HCT116 (cell line): ENCODE measurements at regions not wholly inside any gene's neighbourhood (a gene's known extent, or its start where the extent isn't known, plus 50 kb on each side); places are given as distances from the start of the nearest gene placed in this dataset.

Experiments used
- ATAC-seq: fragments of 200-7000 bp; cut with Tn5 transposase; 2 replicates; pipeline ENCODE4 v1.9.1; 2020; ENCODE audit warnings: mild to moderate bottlenecking, moderate library complexity
- BruUV-seq: library from RNA; stranded (reverse); fragments of 400-500 nt; replicated peaks from 2 replicates; lab custom pipeline; 2021; lab: Mats Ljungman, UMichigan
- CTCF ChIA-PET: fragments of 300-600 bp; sonication (Branson Sonifier 250); formaldehyde crosslinking; loops from one replicate; lab custom pipeline; 2021; ENCODE audit warnings: antibody characterized with exemption; lab: Charles Lee
- POLR2A ChIA-PET: fragments of 300-600, 350-600 bp; sonication (Branson Sonifier 250); formaldehyde crosslinking; loops from one replicate; lab custom pipeline; 2021; ENCODE audit warnings: antibody characterized with exemption; lab: Charles Lee
- RAD21 ChIA-PET, 2 experiments: fragments of 300-600 bp; sonication (Branson Sonifier 250); formaldehyde crosslinking; loops; one replicate each; lab custom pipeline; 2023; ENCODE audit warnings: low total read pairs in 2 of 2; ENCODE audit not compliant: uncharacterized antibody in 2 of 2, unreplicated experiment in 2 of 2, low non-redundant PET in 1 of 2; lab: Charles Lee
- DNase-seq: peaks from one replicate; pipeline ENCODE4 v3.0.0-alpha.2; 2010; ENCODE audit warnings: low read depth, low spot score
- H2AFZ ChIP-seq: fragments of 200-600 bp; shearing (Covaris generic), sonication (generic); 2 replicates; pipeline ENCODE4 v1.6.1; 2017; ENCODE audit warnings: low read depth, mixed run types, mixed read lengths, antibody characterized with exemption, low read length; ENCODE audit not compliant: poor library complexity, severe bottlenecking
- H3K27ac ChIP-seq: 2 replicates; pipeline ENCODE4 v1.5.1; 2012; ENCODE audit warnings: low read depth, low read length
- H3K27me3 ChIP-seq: fragments of 200-600 bp; sonication (generic); 2 replicates; pipeline ENCODE4 v1.6.1; 2016; ENCODE audit warnings: mixed run types, low read length, mixed read lengths; ENCODE audit not compliant: insufficient read depth
- H3K36me3 ChIP-seq, 2 experiments: fragments of 200-500 bp in 1 of 2; fragments of 200-600 bp in 1 of 2; sonication (Bioruptor generic) in 1 of 2; sonication (generic) in 1 of 2; 2 replicates each; pipeline versions ENCODE4 v1.5.1 to v1.6.1; 2014 to 2016; ENCODE audit warnings: low read length in 2 of 2, inconsistent platforms in 1 of 2, mixed read lengths in 1 of 2, mixed run types in 1 of 2; ENCODE audit not compliant: insufficient read depth in 2 of 2, control insufficient read depth in 1 of 2
- H3K4me1 ChIP-seq, 2 experiments: fragments of 200-600 bp in 1 of 2; sonication (generic) in 1 of 2; 2 replicates each; pipeline versions ENCODE4 v1.5.1 to v1.6.1; 2012 to 2017; ENCODE audit warnings: low read length in 2 of 2, inconsistent platforms in 1 of 2, mild to moderate bottlenecking in 1 of 2, mixed read lengths in 1 of 2, mixed run types in 1 of 2, moderate library complexity in 1 of 2; ENCODE audit not compliant: insufficient read depth in 2 of 2, control insufficient read depth in 1 of 2
- H3K4me2 ChIP-seq: fragments of 200-600 bp; sonication (generic); 2 replicates; pipeline ENCODE4 v1.6.1; 2017; ENCODE audit warnings: mixed run types, low read length, mixed read lengths
- H3K4me3 ChIP-seq, 2 experiments: fragments of 200-600 bp in 1 of 2; sonication (generic) in 1 of 2; replicated peaks in 1 of 2; 2 replicates each; pipeline ENCODE4 v1.5.1; 2011 to 2016; ENCODE audit warnings: low read length in 2 of 2, control low read depth in 1 of 2, low read depth in 1 of 2, mild to moderate bottlenecking in 1 of 2, mixed read lengths in 1 of 2, mixed run types in 1 of 2
- H3K79me2 ChIP-seq: fragments of 200-600 bp; sonication (generic); 2 replicates; pipeline ENCODE4 v1.6.1; 2017; ENCODE audit warnings: mild to moderate bottlenecking, mixed run types, low read length, moderate library complexity, mixed read lengths; ENCODE audit not compliant: insufficient read depth
- H3K9ac ChIP-seq: fragments of 200-600 bp; sonication (generic); 2 replicates; pipeline ENCODE4 v1.6.1; 2016; ENCODE audit warnings: low read length, mixed read lengths
- H3K9me2 ChIP-seq: fragments of 200-600 bp; sonication (generic), shearing (Covaris generic); 2 replicates; pipeline ENCODE4 v1.6.1; 2017; ENCODE audit warnings: mixed run types, mild to moderate bottlenecking, moderate library complexity; ENCODE audit not compliant: insufficient read depth
- H3K9me3 ChIP-seq, 2 experiments: fragments of 200-500 bp in 1 of 2; fragments of 200-600 bp in 1 of 2; sonication (Bioruptor generic) in 1 of 2; sonication (generic) in 1 of 2; 2 replicates each; pipeline ENCODE4 v1.6.1; 2014 to 2017; ENCODE audit warnings: low read length in 2 of 2, mixed read lengths in 2 of 2, inconsistent platforms in 1 of 2, low read depth in 1 of 2, mild to moderate bottlenecking in 1 of 2, mixed run types in 1 of 2, moderate library complexity in 1 of 2; ENCODE audit not compliant: control insufficient read depth in 1 of 2, insufficient read depth in 1 of 2
- H4K20me1 ChIP-seq: fragments of 200-600 bp; sonication (generic), shearing (Covaris generic); 2 replicates; pipeline ENCODE4 v1.6.1; 2017; ENCODE audit warnings: mixed run types, mild to moderate bottlenecking, moderate library complexity; ENCODE audit not compliant: insufficient read depth
- CBX3 ChIP-seq: IDR thresholded peaks from 2 replicates; pipeline ENCODE4 v1.6.1; 2012; ENCODE audit warnings: low read depth
- CEBPB ChIP-seq: IDR thresholded peaks from 2 replicates; pipeline ENCODE4 v1.6.1; 2012; ENCODE audit warnings: low read depth
- EGR1 ChIP-seq: IDR thresholded peaks from 2 replicates; pipeline ENCODE4 v1.6.1; 2012; ENCODE audit warnings: low read depth
- ELF1 ChIP-seq: IDR thresholded peaks from 2 replicates; pipeline ENCODE4 v1.6.1; 2012; ENCODE audit warnings: low read depth, borderline replicate concordance
- EZH2phosphoT487 ChIP-seq: fragments of 200-600 bp; IDR thresholded peaks from 2 replicates; pipeline ENCODE4 v1.6.1; 2018; ENCODE audit warnings: antibody characterized with exemption, borderline replicate concordance
- FOSL1 ChIP-seq: IDR thresholded peaks from 2 replicates; pipeline ENCODE4 v1.6.1; 2012; ENCODE audit warnings: low read depth
- JUND ChIP-seq: IDR thresholded peaks from 2 replicates; pipeline ENCODE4 v1.6.1; 2012
- POLR2A ChIP-seq: IDR thresholded peaks from 2 replicates; pipeline ENCODE4 v1.7.0; 2011; ENCODE audit warnings: borderline replicate concordance; ENCODE audit not compliant: insufficient read depth, insufficient read length; ENCODE audit errors: extremely low read depth
- POLR2AphosphoS5 ChIP-seq: IDR thresholded peaks from 2 replicates; pipeline ENCODE4 v1.6.1; 2011; ENCODE audit warnings: mild to moderate bottlenecking, low read depth, low read length, moderate library complexity
- RAD21 ChIP-seq: IDR thresholded peaks from 2 replicates; pipeline ENCODE4 v1.6.1; 2012; ENCODE audit warnings: low read depth, mild to moderate bottlenecking
- SIN3A ChIP-seq: IDR thresholded peaks from 2 replicates; pipeline ENCODE4 v1.6.1; 2012; ENCODE audit warnings: low read depth
- SRF ChIP-seq: IDR thresholded peaks from 2 replicates; pipeline ENCODE4 v1.6.1; 2012; ENCODE audit warnings: low read depth
- YY1 ChIP-seq: IDR thresholded peaks from 2 replicates; pipeline ENCODE4 v1.6.1; 2011; ENCODE audit warnings: low read length, low read depth, moderate library complexity, mild to moderate bottlenecking; ENCODE audit not compliant: insufficient replicate concordance; ENCODE audit errors: extremely low read depth
- ZFX ChIP-seq: fragments of 450-650 bp; IDR thresholded peaks from 2 replicates; pipeline ENCODE4 v1.6.1; 2017
- ZNF274 ChIP-seq: fragments of 200-500 bp; sonication (Bioruptor generic); IDR thresholded peaks from 2 replicates; pipeline ENCODE4 v1.6.1; 2014; ENCODE audit warnings: mild to moderate bottlenecking, low read depth, low read length, inconsistent platforms
- intact Hi-C: fragments of 100-400 bp; cut with micrococcal nuclease; formaldehyde crosslinking; loops from 2 replicates; pipeline ENCODE4 v1.10.0; 2022
- TF ChIP-seq, protein P1 (sequence below): IDR thresholded peaks from 2 replicates; pipeline ENCODE4 v1.6.1; 2012; ENCODE audit warnings: low read depth
- TF ChIP-seq, protein P2 (sequence below): IDR thresholded peaks from 2 replicates; pipeline ENCODE4 v1.6.1; 2011; ENCODE audit warnings: mild to moderate bottlenecking, low read length, moderate library complexity; ENCODE audit not compliant: insufficient replicate concordance; ENCODE audit errors: extremely low read depth

DNA sequence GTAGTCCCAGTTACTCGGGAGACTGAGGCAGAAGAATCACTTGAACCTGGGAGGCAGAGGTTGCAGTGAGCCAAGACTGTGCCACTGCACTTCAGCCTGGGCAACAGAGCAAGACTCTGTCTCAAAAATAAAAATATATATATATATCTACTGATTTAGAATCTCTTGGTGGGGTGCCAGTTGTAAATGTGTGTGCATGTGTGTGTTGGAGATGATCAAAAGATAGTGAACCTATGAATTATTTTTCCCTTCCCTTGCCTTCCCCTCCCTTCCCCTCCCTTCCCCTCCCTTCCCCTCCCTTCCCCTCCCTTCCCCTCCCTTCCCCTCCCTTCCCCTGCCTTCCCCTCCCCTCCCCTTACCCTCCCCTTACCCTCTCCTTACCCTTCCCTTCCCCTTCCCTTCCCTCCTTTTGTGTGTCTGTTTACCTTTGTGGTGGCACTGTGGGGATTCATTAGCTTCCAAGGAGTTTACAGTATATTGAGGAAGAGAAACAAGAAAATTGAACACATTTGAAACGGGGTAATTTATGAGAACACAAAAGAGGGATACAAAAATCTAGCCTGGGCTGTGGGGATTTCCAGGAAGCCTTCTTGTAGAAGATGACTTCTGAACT is 281.5 kb upstream of the DPPA4 start:
- Histone ChIP-seq H3K4me1 (no peaks in the 10 kb centered on the region), H3K9ac (no peak overlapping the region), H3K9me3 (no peaks in the 10 kb centered on the region), H3K79me2 (no peaks in the 10 kb centered on the region), H3K4me3 (no peak overlapping the region), H3K9me2 (no peaks in the 10 kb centered on the region), H2AFZ (no peak overlapping the region), H4K20me1 (no peaks in the 10 kb centered on the region), H3K27me3 (no peaks in the 10 kb centered on the region), H3K36me3 (no peaks in the 10 kb centered on the region), H3K4me2 (no peak overlapping the region), H3K27ac (no peak overlapping the region)
- ChIA-PET RAD21 (no interaction called here), CTCF (no interaction called here), POLR2A (no interaction called here)
- intact Hi-C loops = no loop called here
- ATAC-seq (no peak), DNase-seq (no peak)
- TF ChIP-seq ZNF274 (no peak), CEBPB (no peak), EZH2phosphoT487 (no peak), ZFX (no peak)
- BruUV-seq = no TSS peak

DNA sequence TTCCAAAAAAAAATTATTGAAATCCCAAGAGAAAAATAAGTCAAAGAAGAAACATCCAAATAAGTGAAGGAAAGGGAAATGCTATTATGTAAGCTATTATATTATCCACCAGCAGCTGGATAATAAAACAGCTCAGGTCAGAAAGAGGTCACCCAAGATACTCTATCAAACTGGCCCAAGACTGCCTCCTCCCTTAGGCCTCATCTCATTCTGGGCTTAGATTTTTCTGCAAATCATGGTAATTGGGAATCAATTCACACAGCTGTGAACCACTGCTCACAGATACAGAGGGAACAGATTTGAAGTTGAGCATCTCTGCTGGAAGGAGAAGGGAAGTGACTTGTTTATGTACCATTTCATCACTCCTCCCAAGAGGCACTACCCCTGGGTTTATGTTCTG is 294.6 kb upstream of the DPPA4 start:
- no peak overlapping the region for H3K4me2 ChIP-seq
- BruUV-seq = no TSS peak
- no peaks in the 10 kb centered on the region for H3K27me3 ChIP-seq
- intact Hi-C loops = no loop called here
- CTCF ChIA-PET = no interaction called here
- TF ChIP-seq CBX3 = no peak
- TF ChIP-seq CEBPB = no peak
- no peak for TF ChIP-seq SRF
- no peak for TF ChIP-seq FOSL1
- TF ChIP-seq ELF1 = no peak
- TF ChIP-seq POLR2A = no peak
- no peak for TF ChIP-seq RAD21
- no peak for TF ChIP-seq YY1
- no peak for TF ChIP-seq SIN3A
- no peak for TF ChIP-seq ZNF274
- TF ChIP-seq, protein P1, sequence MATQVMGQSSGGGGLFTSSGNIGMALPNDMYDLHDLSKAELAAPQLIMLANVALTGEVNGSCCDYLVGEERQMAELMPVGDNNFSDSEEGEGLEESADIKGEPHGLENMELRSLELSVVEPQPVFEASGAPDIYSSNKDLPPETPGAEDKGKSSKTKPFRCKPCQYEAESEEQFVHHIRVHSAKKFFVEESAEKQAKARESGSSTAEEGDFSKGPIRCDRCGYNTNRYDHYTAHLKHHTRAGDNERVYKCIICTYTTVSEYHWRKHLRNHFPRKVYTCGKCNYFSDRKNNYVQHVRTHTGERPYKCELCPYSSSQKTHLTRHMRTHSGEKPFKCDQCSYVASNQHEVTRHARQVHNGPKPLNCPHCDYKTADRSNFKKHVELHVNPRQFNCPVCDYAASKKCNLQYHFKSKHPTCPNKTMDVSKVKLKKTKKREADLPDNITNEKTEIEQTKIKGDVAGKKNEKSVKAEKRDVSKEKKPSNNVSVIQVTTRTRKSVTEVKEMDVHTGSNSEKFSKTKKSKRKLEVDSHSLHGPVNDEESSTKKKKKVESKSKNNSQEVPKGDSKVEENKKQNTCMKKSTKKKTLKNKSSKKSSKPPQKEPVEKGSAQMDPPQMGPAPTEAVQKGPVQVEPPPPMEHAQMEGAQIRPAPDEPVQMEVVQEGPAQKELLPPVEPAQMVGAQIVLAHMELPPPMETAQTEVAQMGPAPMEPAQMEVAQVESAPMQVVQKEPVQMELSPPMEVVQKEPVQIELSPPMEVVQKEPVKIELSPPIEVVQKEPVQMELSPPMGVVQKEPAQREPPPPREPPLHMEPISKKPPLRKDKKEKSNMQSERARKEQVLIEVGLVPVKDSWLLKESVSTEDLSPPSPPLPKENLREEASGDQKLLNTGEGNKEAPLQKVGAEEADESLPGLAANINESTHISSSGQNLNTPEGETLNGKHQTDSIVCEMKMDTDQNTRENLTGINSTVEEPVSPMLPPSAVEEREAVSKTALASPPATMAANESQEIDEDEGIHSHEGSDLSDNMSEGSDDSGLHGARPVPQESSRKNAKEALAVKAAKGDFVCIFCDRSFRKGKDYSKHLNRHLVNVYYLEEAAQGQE = no peak
- TF ChIP-seq EZH2phosphoT487 = no peak
- TF ChIP-seq, protein P2, sequence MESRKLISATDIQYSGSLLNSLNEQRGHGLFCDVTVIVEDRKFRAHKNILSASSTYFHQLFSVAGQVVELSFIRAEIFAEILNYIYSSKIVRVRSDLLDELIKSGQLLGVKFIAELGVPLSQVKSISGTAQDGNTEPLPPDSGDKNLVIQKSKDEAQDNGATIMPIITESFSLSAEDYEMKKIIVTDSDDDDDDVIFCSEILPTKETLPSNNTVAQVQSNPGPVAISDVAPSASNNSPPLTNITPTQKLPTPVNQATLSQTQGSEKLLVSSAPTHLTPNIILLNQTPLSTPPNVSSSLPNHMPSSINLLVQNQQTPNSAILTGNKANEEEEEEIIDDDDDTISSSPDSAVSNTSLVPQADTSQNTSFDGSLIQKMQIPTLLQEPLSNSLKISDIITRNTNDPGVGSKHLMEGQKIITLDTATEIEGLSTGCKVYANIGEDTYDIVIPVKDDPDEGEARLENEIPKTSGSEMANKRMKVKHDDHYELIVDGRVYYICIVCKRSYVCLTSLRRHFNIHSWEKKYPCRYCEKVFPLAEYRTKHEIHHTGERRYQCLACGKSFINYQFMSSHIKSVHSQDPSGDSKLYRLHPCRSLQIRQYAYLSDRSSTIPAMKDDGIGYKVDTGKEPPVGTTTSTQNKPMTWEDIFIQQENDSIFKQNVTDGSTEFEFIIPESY = no peak
- no peak for TF ChIP-seq EGR1
- TF ChIP-seq JUND = no peak
- no peak for TF ChIP-seq ZFX
- TF ChIP-seq POLR2AphosphoS5 = no peak
- no peaks in the 10 kb centered on the region for H3K36me3 ChIP-seq
- no peaks in the 10 kb centered on the region for H3K79me2 ChIP-seq
- H2AFZ ChIP-seq = no peak overlapping the region
- H3K9me3 ChIP-seq = no peaks in the 10 kb centered on the region
- RAD21 ChIA-PET = no interaction called here
- H3K4me1 ChIP-seq = no peaks in the 10 kb centered on the region
- no peaks in the 10 kb centered on the region for H4K20me1 ChIP-seq
- no peaks in the 10 kb centered on the region for H3K9me2 ChIP-seq
- DNase-seq = no peak
- no peak overlapping the region for H3K4me3 ChIP-seq
- POLR2A ChIA-PET = no interaction called here
- ATAC-seq = no peak
- no peak overlapping the region for H3K27ac ChIP-seq
- H3K9ac ChIP-seq = no peak overlapping the region
